ENCODE measurements at regions not wholly inside any gene's neighbourhood (a gene's known extent, or its start where the extent isn't known, plus 50 kb on each side); places are given as distances from the start of the nearest gene placed in this dataset.

DNA sequence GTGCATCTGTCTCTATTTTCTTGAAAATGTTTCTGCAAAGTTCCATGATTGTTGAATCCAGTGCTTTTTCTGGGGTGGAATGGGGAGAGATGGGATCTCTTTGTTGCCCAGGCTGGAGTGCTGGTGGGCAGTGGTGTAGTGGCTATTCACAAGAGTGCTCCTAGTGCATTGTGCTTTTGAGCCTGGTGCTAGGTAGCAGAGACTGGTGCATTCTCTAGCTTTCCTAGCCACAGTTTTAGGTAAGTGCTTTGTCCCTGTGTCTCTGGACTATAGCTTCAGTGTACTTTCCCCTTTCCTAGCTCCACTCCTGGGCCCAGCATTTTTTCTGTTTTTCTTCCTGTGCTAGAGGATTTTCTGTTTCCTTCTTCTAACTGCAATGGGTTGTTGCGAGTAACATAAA is 825.6 kb downstream of the SLITRK6 start:
- TF ChIP-seq, protein P1, sequence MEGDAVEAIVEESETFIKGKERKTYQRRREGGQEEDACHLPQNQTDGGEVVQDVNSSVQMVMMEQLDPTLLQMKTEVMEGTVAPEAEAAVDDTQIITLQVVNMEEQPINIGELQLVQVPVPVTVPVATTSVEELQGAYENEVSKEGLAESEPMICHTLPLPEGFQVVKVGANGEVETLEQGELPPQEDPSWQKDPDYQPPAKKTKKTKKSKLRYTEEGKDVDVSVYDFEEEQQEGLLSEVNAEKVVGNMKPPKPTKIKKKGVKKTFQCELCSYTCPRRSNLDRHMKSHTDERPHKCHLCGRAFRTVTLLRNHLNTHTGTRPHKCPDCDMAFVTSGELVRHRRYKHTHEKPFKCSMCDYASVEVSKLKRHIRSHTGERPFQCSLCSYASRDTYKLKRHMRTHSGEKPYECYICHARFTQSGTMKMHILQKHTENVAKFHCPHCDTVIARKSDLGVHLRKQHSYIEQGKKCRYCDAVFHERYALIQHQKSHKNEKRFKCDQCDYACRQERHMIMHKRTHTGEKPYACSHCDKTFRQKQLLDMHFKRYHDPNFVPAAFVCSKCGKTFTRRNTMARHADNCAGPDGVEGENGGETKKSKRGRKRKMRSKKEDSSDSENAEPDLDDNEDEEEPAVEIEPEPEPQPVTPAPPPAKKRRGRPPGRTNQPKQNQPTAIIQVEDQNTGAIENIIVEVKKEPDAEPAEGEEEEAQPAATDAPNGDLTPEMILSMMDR (conservative IDR thresholded peaks at IDR 0.05; ENCODE audit: low read depth, low read length): no peak
- TF ChIP-seq RAD21 (IDR thresholded peaks at IDR 0.05; ENCODE audit: low read length): no peak

Data from IMR-90 (cell line).